Neuronal stem cell (in vitro differentiated cells): ENCODE measurements at regions not wholly inside any gene's neighbourhood (a gene's known extent, or its start where the extent isn't known, plus 50 kb on each side); places are given as distances from the start of the nearest gene placed in this dataset.
"Not testable (repeated sequence)": the region's sequence is repeated elsewhere in the genome, so short reads cannot be mapped to it uniquely, and the experiment has no call there.

ENCODE experiments used
- DNase-seq: peaks from one replicate; pipeline ENCODE4 v3.0.0-alpha.2; 2013; ENCODE audit warnings: low spot score
- H2AFZ ChIP-seq: one replicate; pipeline ENCODE4 v1.6.1; 2013; ENCODE audit warnings: mild to moderate bottlenecking, low read length, inconsistent platforms
- H2AK5ac ChIP-seq: 2 replicates; pipeline ENCODE4 v1.6.1; 2013; ENCODE audit warnings: low read depth, mild to moderate bottlenecking, inconsistent platforms, low read length, moderate library complexity, mixed read lengths
- H2BK120ac ChIP-seq: 2 replicates; pipeline ENCODE4 v1.6.1; 2013; ENCODE audit warnings: low read depth, mild to moderate bottlenecking, inconsistent platforms, low read length, moderate library complexity, mixed read lengths
- H2BK12ac ChIP-seq: one replicate; pipeline ENCODE4 v1.6.1; 2013; ENCODE audit warnings: low read length, inconsistent platforms
- H2BK15ac ChIP-seq: 2 replicates; pipeline ENCODE4 v1.6.1; 2013; ENCODE audit warnings: mild to moderate bottlenecking, low read length, inconsistent platforms, mixed read lengths
- H2BK5ac ChIP-seq: one replicate; pipeline ENCODE4 v1.6.1; 2013; ENCODE audit warnings: inconsistent platforms, mild to moderate bottlenecking, low read length, moderate library complexity
- H3K14ac ChIP-seq: one replicate; pipeline ENCODE4 v1.6.1; 2013; ENCODE audit warnings: low read length, inconsistent platforms
- H3K18ac ChIP-seq: 2 replicates; pipeline ENCODE4 v1.6.1; 2013; ENCODE audit warnings: low read length, inconsistent platforms
- H3K23ac ChIP-seq: 2 replicates; pipeline ENCODE4 v1.6.1; 2013; ENCODE audit warnings: low read depth, mild to moderate bottlenecking, mixed read lengths, low read length, inconsistent platforms; ENCODE audit not compliant: poor library complexity
- H3K27ac ChIP-seq: replicated peaks from 3 replicates; pipeline ENCODE4 v1.5.1; 2013; ENCODE audit warnings: low read length, inconsistent platforms
- H3K27me3 ChIP-seq, 3 experiments: 2 replicates each; pipeline ENCODE4 v1.6.1; 2013; ENCODE audit warnings: low read length in 3 of 3, mild to moderate bottlenecking in 2 of 3, inconsistent platforms in 1 of 3, low read depth in 1 of 3, mixed read lengths in 1 of 3, moderate library complexity in 1 of 3; ENCODE audit not compliant: control insufficient read depth in 3 of 3, insufficient read depth in 3 of 3
- H3K36me3 ChIP-seq, 2 donors: replicated peaks in 1 of 2; 2 replicates each; pipeline ENCODE4 v1.6.1; 2013; ENCODE audit warnings: low read length in 2 of 2; ENCODE audit not compliant: control insufficient read depth in 2 of 2, insufficient read depth in 2 of 2
- H3K4ac ChIP-seq: 2 replicates; pipeline ENCODE4 v1.6.1; 2013; ENCODE audit warnings: inconsistent platforms, mild to moderate bottlenecking, low read length, moderate library complexity
- H3K4me1 ChIP-seq, 2 donors: 1 replicate in 1 of 2; 2 replicates in 1 of 2; pipeline ENCODE4 v1.6.1; 2013; ENCODE audit warnings: low read length in 2 of 2, low read depth in 1 of 2; ENCODE audit not compliant: control insufficient read depth in 2 of 2, insufficient read depth in 1 of 2
- H3K4me2 ChIP-seq: one replicate; pipeline ENCODE4 v1.6.1; 2013; ENCODE audit warnings: mild to moderate bottlenecking, low read length, inconsistent platforms; ENCODE audit not compliant: insufficient read depth, poor library complexity, severe bottlenecking
- H3K4me3 ChIP-seq, 2 donors: 2 replicates each; pipeline ENCODE4 v1.5.1; 2013; ENCODE audit warnings: low read length in 2 of 2, mild to moderate bottlenecking in 2 of 2, inconsistent platforms in 1 of 2, moderate library complexity in 1 of 2
- H3K79me1 ChIP-seq: one replicate; pipeline ENCODE4 v1.6.1; 2013; ENCODE audit warnings: low read depth, mild to moderate bottlenecking, inconsistent platforms, low read length, moderate library complexity
- H3K9ac ChIP-seq: one replicate; pipeline ENCODE4 v1.6.1; 2013; ENCODE audit warnings: mild to moderate bottlenecking, low read depth, low read length, inconsistent platforms; ENCODE audit not compliant: poor library complexity
- H3K9me3 ChIP-seq, 2 donors: replicated peaks in 1 of 2; 2 replicates each; pipeline versions ENCODE3 to v1.6.1; 2013; ENCODE audit warnings: low read length in 2 of 2, mild to moderate bottlenecking in 2 of 2, inconsistent platforms in 1 of 2, low read depth in 1 of 2, mixed read lengths in 1 of 2, moderate library complexity in 1 of 2; ENCODE audit not compliant: control insufficient read depth in 2 of 2, insufficient read depth in 1 of 2
- H4K8ac ChIP-seq: one replicate; pipeline ENCODE4 v1.6.1; 2013; ENCODE audit warnings: low read depth, mild to moderate bottlenecking, inconsistent platforms, low read length, moderate library complexity
- H4K91ac ChIP-seq: one replicate; pipeline ENCODE4 v1.6.1; 2013; ENCODE audit warnings: low read length, low read depth, mild to moderate bottlenecking, inconsistent platforms; ENCODE audit not compliant: poor library complexity
- WGBS, 2 donors: extraction: QIAGEN DNeasy Blood & Tissue Kit; methylation state at CpG; one replicate each; pipeline ENCODE4 v1.1.7; 2013; ENCODE audit warnings: missing lambda C conversion rate in 2 of 2, mixed read lengths in 1 of 2; ENCODE audit not compliant: insufficient read length in 2 of 2, insufficient replicate concordance in 1 of 2; ENCODE audit errors: extremely low coverage in 2 of 2; 5-methylcytosine and 5-hydroxymethylcytosine counted together

GRCh38 chr5:63083689-63084088 is 505.1 kb downstream of the LRRC70 start:
- not testable (repeated sequence) for H3K23ac ChIP-seq, H2AFZ ChIP-seq, H4K8ac ChIP-seq, H3K27me3 ChIP-seq, H2BK5ac ChIP-seq, H3K9ac ChIP-seq, DNase-seq, H3K4me3 ChIP-seq, H2BK12ac ChIP-seq, H3K4ac ChIP-seq, H4K91ac ChIP-seq, H3K9me3 ChIP-seq, H2BK15ac ChIP-seq, H3K27ac ChIP-seq, H3K18ac ChIP-seq, H2BK120ac ChIP-seq, H3K4me2 ChIP-seq, H3K36me3 ChIP-seq, H3K14ac ChIP-seq, H2AK5ac ChIP-seq, H3K79me1 ChIP-seq, H3K4me1 ChIP-seq
- no CpG with 5 or more reads among the region's 22 CpGs for WGBS, 2 donors

- Histone ChIP-seq H3K9me3 (no peaks in the 10 kb centered on the region), H2AFZ (no peak overlapping the region), H2BK15ac (no peak overlapping the region)
Measured at GRCh38 chr5:63081402-63081801, 502.8 kb downstream of the LRRC70 start.

DNA sequence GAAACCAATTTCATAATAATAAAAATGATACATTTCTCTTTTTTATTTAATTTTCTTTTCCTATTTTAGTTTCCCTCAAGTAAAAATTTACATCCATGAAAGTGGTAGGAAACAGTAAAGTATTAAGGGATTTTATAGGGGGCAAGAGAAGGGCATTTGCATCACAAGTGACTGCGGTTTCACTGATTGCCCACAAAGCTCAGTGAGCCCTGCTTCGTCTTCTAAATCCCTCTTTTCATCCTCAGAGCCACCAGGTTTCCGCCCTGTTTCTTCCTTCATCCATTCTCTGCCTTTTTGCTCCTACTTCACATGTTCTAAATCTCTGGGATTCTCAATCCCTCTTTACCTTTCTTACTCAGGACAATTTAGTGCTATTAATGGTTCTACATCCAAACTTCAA is 491.4 kb downstream of the LRRC70 start:
- no peak overlapping the region for H2BK15ac ChIP-seq
- no peak overlapping the region for H2AK5ac ChIP-seq
- no peak overlapping the region for H3K18ac ChIP-seq
- H3K23ac ChIP-seq = no peak overlapping the region
- H3K4me2 ChIP-seq = no peak overlapping the region
- no peak overlapping the region for H4K8ac ChIP-seq
- no peak overlapping the region for H4K91ac ChIP-seq
- no peak overlapping the region for H3K4me3 ChIP-seq
- H2BK12ac ChIP-seq = no peak overlapping the region
- no peak overlapping the region for H3K14ac ChIP-seq
- H3K9me3 ChIP-seq = no peaks in the 10 kb centered on the region
- H2BK120ac ChIP-seq = no peak overlapping the region
- H3K4me1 ChIP-seq = no peaks in the 10 kb centered on the region
- peak; percentile 9 for DNase-seq
- no peak overlapping the region for H2AFZ ChIP-seq
- H3K4ac ChIP-seq = no peak overlapping the region
- no peaks in the 10 kb centered on the region for H3K79me1 ChIP-seq
- H3K27ac ChIP-seq = no peak overlapping the region
- no CpG with 5 or more reads among the region's 3 CpGs for WGBS, 2 donors
- no peaks in the 10 kb centered on the region for H3K36me3 ChIP-seq
- H2BK5ac ChIP-seq = no peak overlapping the region
- no peaks in the 10 kb centered on the region for H3K27me3 ChIP-seq
- H3K9ac ChIP-seq = no peak overlapping the region

More at GRCh38 chr5:63081402-63081801, 502.8 kb downstream of the LRRC70 start:
- H3K79me1 ChIP-seq = no peaks in the 10 kb centered on the region
- H2BK5ac ChIP-seq = no peak overlapping the region
- no peak overlapping the region for H3K9ac ChIP-seq
- no peak overlapping the region for H3K4ac ChIP-seq
- no peaks in the 10 kb centered on the region for H3K36me3 ChIP-seq
- no peak overlapping the region for H2BK120ac ChIP-seq
- no peak for DNase-seq
- no peak overlapping the region for H2BK12ac ChIP-seq
- no peak overlapping the region for H4K8ac ChIP-seq
- H4K91ac ChIP-seq = no peak overlapping the region
- H3K4me3 ChIP-seq = no peak overlapping the region
- no peak overlapping the region for H3K27ac ChIP-seq
- H2AK5ac ChIP-seq = no peak overlapping the region
- no peak overlapping the region for H3K4me2 ChIP-seq
- H3K18ac ChIP-seq = no peak overlapping the region
- H3K27me3 ChIP-seq = no peaks in the 10 kb centered on the region
- no peak overlapping the region for H3K14ac ChIP-seq
- H3K4me1 ChIP-seq = no peaks in the 10 kb centered on the region
- no peak overlapping the region for H3K23ac ChIP-seq

DNA sequence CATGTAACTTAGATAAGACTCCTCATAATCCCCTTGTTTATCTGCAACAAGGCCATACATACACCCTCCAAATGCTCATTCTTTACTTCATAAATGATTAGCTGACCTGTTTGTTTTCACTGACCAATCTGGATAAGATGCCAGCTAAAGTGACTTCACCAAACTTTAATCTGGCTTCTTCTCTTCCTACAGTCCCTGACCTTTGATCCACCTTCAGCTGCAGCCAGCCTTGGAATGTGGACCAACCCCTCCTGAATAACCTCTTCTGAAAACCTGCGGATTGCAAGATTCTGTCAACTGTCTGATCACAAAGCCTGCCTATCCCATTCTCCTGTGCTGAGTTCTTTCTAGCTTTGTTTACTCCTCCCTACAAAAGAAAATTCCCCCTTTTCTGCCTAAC is 476.8 kb downstream of the LRRC70 start:
- H3K18ac ChIP-seq = no peak overlapping the region
- no peak overlapping the region for H3K14ac ChIP-seq
- no peak overlapping the region for H3K23ac ChIP-seq
- peak; percentile 21 for DNase-seq
- no peak overlapping the region for H4K8ac ChIP-seq
- no peaks in the 10 kb centered on the region for H3K79me1 ChIP-seq
- H2BK12ac ChIP-seq = no peak overlapping the region
- H3K4ac ChIP-seq = no peak overlapping the region
- no peak overlapping the region for H3K9ac ChIP-seq
- H3K4me3 ChIP-seq = no peak overlapping the region
- H3K36me3 ChIP-seq = no peaks in the 10 kb centered on the region
- H3K4me2 ChIP-seq = no peak overlapping the region
- H2AFZ ChIP-seq = no peak overlapping the region
- H3K27me3 ChIP-seq = no peaks in the 10 kb centered on the region
- no peak overlapping the region for H2BK5ac ChIP-seq
- peak overlapping the region; percentile 42 for H3K27ac ChIP-seq
- no peak overlapping the region for H2BK120ac ChIP-seq
- H3K9me3 ChIP-seq = no peaks in the 10 kb centered on the region
- WGBS, 2 donors = no CpG with 5 or more reads among the region's 1 CpG
- no peak overlapping the region for H2BK15ac ChIP-seq
- H4K91ac ChIP-seq = no peak overlapping the region
- H2AK5ac ChIP-seq = no peak overlapping the region
- H3K4me1 ChIP-seq = no peaks in the 10 kb centered on the region
